Astrocyte (in vitro differentiated cells and primary cell): ENCODE measurements at regions not wholly inside any gene's neighbourhood (a gene's known extent, or its start where the extent isn't known, plus 50 kb on each side); places are given as distances from the start of the nearest gene placed in this dataset.

Source experiments
- DNase-seq: peaks from one replicate; pipeline ENCODE4 v3.0.0-alpha.2; 2010; ENCODE audit warnings: low read depth
- FAIRE-seq: peaks from 2 replicates; lab custom pipeline; 2011; peaks lifted over from hg19 to GRCh38; lab: Jason Lieb, UNC
- H2AFZ ChIP-seq: 2 replicates; pipeline ENCODE4 v1.6.0; 2012; ENCODE audit warnings: low read depth, low read length, inconsistent platforms
- H3K27ac ChIP-seq: 2 replicates; pipeline ENCODE4 v1.5.1; 2011; ENCODE audit warnings: low read depth, low read length, inconsistent platforms
- H3K27me3 ChIP-seq: 2 replicates; pipeline ENCODE4 v1.6.0; 2011; ENCODE audit warnings: low read length, inconsistent platforms; ENCODE audit not compliant: insufficient read depth
- H3K36me3 ChIP-seq: 2 replicates; pipeline ENCODE4 v1.5.1; 2011; ENCODE audit warnings: low read length, inconsistent platforms; ENCODE audit not compliant: insufficient read depth
- H3K4me1 ChIP-seq: 2 replicates; pipeline ENCODE4 v1.5.1; 2011; ENCODE audit warnings: low read length, inconsistent platforms; ENCODE audit not compliant: insufficient read depth
- H3K4me2 ChIP-seq: 2 replicates; pipeline ENCODE4 v1.6.0; 2012; ENCODE audit warnings: low read length, inconsistent platforms
- H3K4me3 ChIP-seq: 2 replicates; pipeline ENCODE4 v1.5.1; 2011; ENCODE audit warnings: low read depth, mild to moderate bottlenecking, low read length, inconsistent platforms; ENCODE audit not compliant: insufficient read depth
- H3K79me2 ChIP-seq: 2 replicates; pipeline ENCODE4 v1.6.0; 2012; ENCODE audit warnings: mild to moderate bottlenecking, low read length, inconsistent platforms; ENCODE audit not compliant: insufficient read depth
- H3K9ac ChIP-seq: 2 replicates; pipeline ENCODE4 v1.6.0; 2012; ENCODE audit warnings: mild to moderate bottlenecking, low read length, inconsistent platforms
- H3K9me3 ChIP-seq: 2 replicates; pipeline ENCODE4 v1.5.1; 2012; ENCODE audit warnings: low read depth, mild to moderate bottlenecking, low read length, inconsistent platforms; ENCODE audit not compliant: insufficient read depth
- H4K20me1 ChIP-seq: 2 replicates; pipeline ENCODE4 v1.6.0; 2012; ENCODE audit warnings: low read length, inconsistent platforms; ENCODE audit not compliant: insufficient read depth
- H3K27ac Mint-ChIP-seq: one replicate; pipeline ENCODE4 v1.8.0; 2021; ENCODE audit warnings: mild to moderate bottlenecking, mixed read lengths; ENCODE audit not compliant: unreplicated experiment
- H3K27me3 Mint-ChIP-seq: one replicate; pipeline ENCODE4 v1.8.0; 2021; ENCODE audit warnings: low read depth, mixed read lengths; ENCODE audit not compliant: unreplicated experiment
- H3K36me3 Mint-ChIP-seq: one replicate; pipeline ENCODE4 v1.8.0; 2021; ENCODE audit warnings: low read depth, mixed read lengths; ENCODE audit not compliant: unreplicated experiment
- H3K4me1 Mint-ChIP-seq: one replicate; pipeline ENCODE4 v1.8.0; 2021; ENCODE audit warnings: low read depth, mixed read lengths; ENCODE audit not compliant: unreplicated experiment
- H3K4me3 Mint-ChIP-seq: one replicate; pipeline ENCODE4 v1.8.0; 2021; ENCODE audit warnings: mild to moderate bottlenecking, moderate library complexity, mixed read lengths; ENCODE audit not compliant: unreplicated experiment
- H3K9me3 Mint-ChIP-seq: one replicate; pipeline ENCODE4 v1.8.0; 2021; ENCODE audit warnings: mild to moderate bottlenecking, mixed read lengths; ENCODE audit not compliant: unreplicated experiment
- CTCF ChIP-seq: IDR thresholded peaks from 2 replicates; pipeline ENCODE4 v1.5.1; 2011; ENCODE audit warnings: low read depth, mild to moderate bottlenecking, inconsistent platforms, low read length, moderate library complexity; ENCODE audit not compliant: insufficient read depth
- EZH2 ChIP-seq: IDR thresholded peaks from 2 replicates; pipeline ENCODE4 v1.6.1; 2012; ENCODE audit warnings: mild to moderate bottlenecking, low read length, inconsistent platforms; ENCODE audit not compliant: insufficient read depth

GRCh38 chr10:128727114-128727513 is 600.9 kb upstream of the MKI67 start:
- DNase-seq (no peak), FAIRE-seq (no peak)
- Histone ChIP-seq H3K79me2 (no peaks in the 10 kb centered on the region), H3K9ac (no peak overlapping the region), H3K4me3 (no peak overlapping the region), H3K27me3 (no peaks in the 10 kb centered on the region), H3K4me1 (no peaks in the 10 kb centered on the region), H3K4me2 (no peak overlapping the region), H4K20me1 (no peaks in the 10 kb centered on the region), H3K9me3 (no peaks in the 10 kb centered on the region), H3K27ac (no peak overlapping the region), H2AFZ (no peak overlapping the region), H3K36me3 (no peaks in the 10 kb centered on the region)
- Mint-ChIP-seq H3K9me3 (no peaks in the 10 kb centered on the region), H3K4me3 (no peak overlapping the region), H3K36me3 (no peaks in the 10 kb centered on the region), H3K27me3 (peaks cover 10% of the 10 kb centered on the region), H3K27ac (no peak overlapping the region), H3K4me1 (peaks cover 1% of the 10 kb centered on the region)
- no peak for TF ChIP-seq EZH2
- no peak for TF ChIP-seq CTCF

GRCh38 chr10:128729910-128730420 is 603.7 kb upstream of the MKI67 start:
- TF ChIP-seq EZH2 (no peak), CTCF (no peak)
- Histone ChIP-seq H3K36me3 (no peaks in the 10 kb centered on the region), H3K9ac (no peak overlapping the region), H3K27ac (no peak overlapping the region), H3K79me2 (no peaks in the 10 kb centered on the region), H2AFZ (no peak overlapping the region), H4K20me1 (no peaks in the 10 kb centered on the region), H3K9me3 (no peaks in the 10 kb centered on the region), H3K27me3 (no peaks in the 10 kb centered on the region), H3K4me2 (no peak overlapping the region), H3K4me3 (no peak overlapping the region), H3K4me1 (no peaks in the 10 kb centered on the region)
- Mint-ChIP-seq H3K27me3 (peaks cover 26% of the 10 kb centered on the region), H3K9me3 (no peaks in the 10 kb centered on the region), H3K4me3 (no peak overlapping the region), H3K36me3 (no peaks in the 10 kb centered on the region), H3K4me1 (peaks cover 1% of the 10 kb centered on the region), H3K27ac (no peak overlapping the region)
- no peak for FAIRE-seq
- no peak for DNase-seq

GRCh38 chr10:128730922-128731321 is 604.7 kb upstream of the MKI67 start:
- no peaks in the 10 kb centered on the region for H3K79me2 ChIP-seq
- no peak overlapping the region for H3K27ac ChIP-seq
- FAIRE-seq, result no peak
- H3K4me1 ChIP-seq, result no peaks in the 10 kb centered on the region
- H3K36me3 ChIP-seq, result no peaks in the 10 kb centered on the region
- DNase-seq, result no peak
- no peak overlapping the region for H3K4me3 ChIP-seq
- no peak overlapping the region for H3K4me2 ChIP-seq
- no peak overlapping the region for H3K27ac Mint-ChIP-seq
- H4K20me1 ChIP-seq, result no peaks in the 10 kb centered on the region
- no peaks in the 10 kb centered on the region for H3K36me3 Mint-ChIP-seq
- H3K27me3 Mint-ChIP-seq, result peaks cover 28% of the 10 kb centered on the region
- H3K9me3 Mint-ChIP-seq, result no peaks in the 10 kb centered on the region
- no peaks in the 10 kb centered on the region for H3K9me3 ChIP-seq
- H2AFZ ChIP-seq, result no peak overlapping the region
- H3K4me3 Mint-ChIP-seq, result no peak overlapping the region
- H3K4me1 Mint-ChIP-seq, result no peaks in the 10 kb centered on the region
- TF ChIP-seq EZH2, result no peak
- TF ChIP-seq CTCF, result no peak
- no peak overlapping the region for H3K9ac ChIP-seq
- no peaks in the 10 kb centered on the region for H3K27me3 ChIP-seq
